ENCODE measurements at regions not wholly inside any gene's neighbourhood (a gene's known extent, or its start where the extent isn't known, plus 50 kb on each side); places are given as distances from the start of the nearest gene placed in this dataset.

DNA sequence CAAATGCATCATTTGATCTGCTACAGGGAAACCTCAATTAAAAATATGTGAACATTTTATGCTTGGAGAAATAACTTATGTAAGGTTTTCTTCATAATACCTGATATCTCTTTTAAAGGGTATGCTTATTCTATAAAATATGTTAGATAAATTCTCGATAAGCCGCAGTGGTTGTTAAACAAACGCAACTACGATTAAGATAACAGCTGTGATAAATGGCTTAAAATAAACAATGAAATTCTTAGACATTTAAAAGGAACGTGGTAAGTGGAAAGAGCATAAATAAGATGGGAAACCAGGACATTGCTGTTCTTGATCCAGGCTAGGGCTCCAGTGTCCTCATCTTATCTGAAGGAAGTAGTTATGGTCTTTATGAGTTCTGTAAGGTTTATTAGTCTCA lies 415.9 kb downstream of the CD83 start:
- Histone ChIP-seq H3K27me3 (ENCODE audit: insufficient read depth, poor library complexity, severe bottlenecking) (no peaks in the 10 kb centered on the region), H3K27ac (replicated peaks) (no peak overlapping the region), H3K4me3 (replicated peaks; ENCODE audit: insufficient read depth, low read length) (no peak overlapping the region)
- TF ChIP-seq, protein P1, sequence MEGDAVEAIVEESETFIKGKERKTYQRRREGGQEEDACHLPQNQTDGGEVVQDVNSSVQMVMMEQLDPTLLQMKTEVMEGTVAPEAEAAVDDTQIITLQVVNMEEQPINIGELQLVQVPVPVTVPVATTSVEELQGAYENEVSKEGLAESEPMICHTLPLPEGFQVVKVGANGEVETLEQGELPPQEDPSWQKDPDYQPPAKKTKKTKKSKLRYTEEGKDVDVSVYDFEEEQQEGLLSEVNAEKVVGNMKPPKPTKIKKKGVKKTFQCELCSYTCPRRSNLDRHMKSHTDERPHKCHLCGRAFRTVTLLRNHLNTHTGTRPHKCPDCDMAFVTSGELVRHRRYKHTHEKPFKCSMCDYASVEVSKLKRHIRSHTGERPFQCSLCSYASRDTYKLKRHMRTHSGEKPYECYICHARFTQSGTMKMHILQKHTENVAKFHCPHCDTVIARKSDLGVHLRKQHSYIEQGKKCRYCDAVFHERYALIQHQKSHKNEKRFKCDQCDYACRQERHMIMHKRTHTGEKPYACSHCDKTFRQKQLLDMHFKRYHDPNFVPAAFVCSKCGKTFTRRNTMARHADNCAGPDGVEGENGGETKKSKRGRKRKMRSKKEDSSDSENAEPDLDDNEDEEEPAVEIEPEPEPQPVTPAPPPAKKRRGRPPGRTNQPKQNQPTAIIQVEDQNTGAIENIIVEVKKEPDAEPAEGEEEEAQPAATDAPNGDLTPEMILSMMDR (IDR thresholded peaks at IDR 0.05; ENCODE audit: insufficient read depth, low read length): no peak
- TF ChIP-seq REST (IDR thresholded peaks at IDR 0.05; ENCODE audit: insufficient replicate concordance, low read depth) (no peak), POLR2AphosphoS5 (IDR thresholded peaks at IDR 0.05; ENCODE audit: low read depth) (no peak), SPI1 (IDR thresholded peaks at IDR 0.05; ENCODE audit: borderline replicate concordance, low read depth) (no peak), GABPA (IDR thresholded peaks at IDR 0.05; ENCODE audit: low read depth) (no peak)
- no peak for DNase-seq (ENCODE audit: low read depth in 1 of 2, low spot score in 1 of 2)

GRCh38 chr6:14537030-14537429 lies 419.5 kb downstream of the CD83 start:
- Histone ChIP-seq H3K27ac (replicated peaks) (no peak overlapping the region), H3K27me3 (ENCODE audit: insufficient read depth, poor library complexity, severe bottlenecking) (no peaks in the 10 kb centered on the region), H3K4me3 (replicated peaks; ENCODE audit: insufficient read depth, low read length) (no peak overlapping the region)
- TF ChIP-seq REST (IDR thresholded peaks at IDR 0.05; ENCODE audit: insufficient replicate concordance, low read depth) (no peak), SPI1 (IDR thresholded peaks at IDR 0.05; ENCODE audit: borderline replicate concordance, low read depth) (no peak), POLR2AphosphoS5 (IDR thresholded peaks at IDR 0.05; ENCODE audit: low read depth) (no peak), GABPA (IDR thresholded peaks at IDR 0.05; ENCODE audit: low read depth) (no peak)
- TF ChIP-seq, protein P1 (IDR thresholded peaks at IDR 0.05; ENCODE audit: insufficient read depth, low read length): no peak
- no peak for DNase-seq (ENCODE audit: low read depth in 1 of 2, low spot score in 1 of 2)

DNA sequence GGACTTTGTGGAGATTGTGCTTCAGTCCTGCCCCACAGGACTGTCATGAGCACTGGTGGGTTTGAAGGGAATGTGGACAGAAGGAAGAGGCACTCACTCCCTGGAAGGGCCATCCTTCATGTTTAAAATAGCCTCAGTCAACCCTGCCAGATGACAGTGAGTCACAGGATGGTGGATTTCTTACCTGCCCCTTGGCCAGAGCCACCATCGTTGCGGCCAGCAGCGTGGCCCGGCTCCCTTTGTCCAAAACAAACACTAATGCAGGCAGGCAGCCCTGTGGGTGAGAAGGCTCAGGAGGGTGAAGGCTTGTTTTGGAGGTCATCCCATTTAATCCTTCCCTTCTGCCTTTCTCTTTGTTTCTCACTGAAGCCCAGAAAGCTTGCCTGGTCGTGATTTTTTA lies 422.7 kb downstream of the CD83 start:
- Histone ChIP-seq H3K4me3 (replicated peaks; ENCODE audit: insufficient read depth, low read length) (no peak overlapping the region), H3K27ac (replicated peaks) (no peak overlapping the region), H3K27me3 (ENCODE audit: insufficient read depth, poor library complexity, severe bottlenecking) (no peaks in the 10 kb centered on the region)
- TF ChIP-seq POLR2AphosphoS5 (IDR thresholded peaks at IDR 0.05; ENCODE audit: low read depth): no peak
- no peak for TF ChIP-seq SPI1 (IDR thresholded peaks at IDR 0.05; ENCODE audit: borderline replicate concordance, low read depth)
- no peak for TF ChIP-seq REST (IDR thresholded peaks at IDR 0.05; ENCODE audit: insufficient replicate concordance, low read depth)
- no peak for TF ChIP-seq GABPA (IDR thresholded peaks at IDR 0.05; ENCODE audit: low read depth)
- TF ChIP-seq, protein P1 (IDR thresholded peaks at IDR 0.05; ENCODE audit: insufficient read depth, low read length): no peak
- DNase-seq (ENCODE audit: low read depth in 1 of 2, low spot score in 1 of 2): no peak

Measured in HL-60 (cell line).